ENCODE measurements at regions not wholly inside any gene's neighbourhood (a gene's known extent, or its start where the extent isn't known, plus 50 kb on each side); places are given as distances from the start of the nearest gene placed in this dataset.

GRCh38 chr15:48064421-48064820 is 56.4 kb upstream of the SLC24A5 start:
- DNase-seq (ENCODE audit: low spot score) = no peak
- intact Hi-C loops (cut with DNase I) = no loop called here

GRCh38 chr15:48066456-48066855 is 54.3 kb upstream of the SLC24A5 start:
- intact Hi-C loops (cut with DNase I) = no loop called here
- DNase-seq (ENCODE audit: low spot score) = no peak

Measured in posterior vena cava (tissue), 2 donors.